HG03159 (cell line): ENCODE measurements at regions not wholly inside any gene's neighbourhood (a gene's known extent, or its start where the extent isn't known, plus 50 kb on each side); places are given as distances from the start of the nearest gene placed in this dataset.

Experiments used
- ATAC-seq: cut with Tn5 transposase; IDR thresholded peaks from one replicate; pipeline ENCODE4 v1.9.1; 2021; ENCODE audit warnings: mild to moderate bottlenecking, moderate library complexity; ENCODE audit not compliant: unreplicated experiment

- ATAC-seq: no peak
These were observed 186.1 kb downstream of the BRINP2 start for GRCh38 chr1:177356674-177357435.

DNA sequence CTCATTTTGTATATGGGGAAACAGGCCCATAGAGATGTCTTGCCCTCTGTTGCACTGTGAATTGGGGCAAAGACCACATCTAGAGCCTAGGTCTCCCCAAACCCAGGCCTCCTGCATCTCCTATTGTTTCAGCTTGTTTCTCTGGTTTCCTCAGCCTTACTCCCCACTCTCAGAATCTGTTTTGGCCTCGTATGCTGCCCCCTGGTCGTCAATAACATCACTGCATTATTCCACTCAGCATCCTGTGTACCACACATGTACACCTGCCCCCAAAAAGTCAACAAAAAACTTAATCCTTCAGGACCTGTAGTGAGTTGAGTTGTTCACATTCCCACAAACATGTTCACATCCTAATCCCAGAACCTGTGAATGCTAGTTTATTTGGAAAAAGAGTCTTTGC is 184.8 kb downstream of the BRINP2 start:
- ATAC-seq: no peak

DNA sequence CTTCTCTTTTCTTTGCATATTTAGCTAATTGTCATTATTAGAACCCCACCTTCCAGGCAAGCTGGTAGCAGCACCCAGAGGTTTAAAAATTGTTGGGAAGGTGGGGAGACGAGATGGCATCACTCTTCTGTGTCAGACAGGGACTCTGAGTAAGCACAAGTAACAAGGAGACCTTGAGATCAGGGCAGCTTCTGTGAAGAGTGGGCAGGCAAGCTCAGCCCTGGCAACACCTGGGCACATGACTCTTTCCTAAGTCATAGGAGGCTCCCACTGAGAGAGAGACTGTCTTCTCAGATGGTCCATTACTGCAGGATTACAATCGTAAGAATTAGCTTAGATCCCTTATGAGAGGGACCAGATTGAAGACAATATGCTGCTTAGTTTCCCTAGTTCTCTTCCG is 183.5 kb downstream of the BRINP2 start:
- ATAC-seq: no peak

DNA sequence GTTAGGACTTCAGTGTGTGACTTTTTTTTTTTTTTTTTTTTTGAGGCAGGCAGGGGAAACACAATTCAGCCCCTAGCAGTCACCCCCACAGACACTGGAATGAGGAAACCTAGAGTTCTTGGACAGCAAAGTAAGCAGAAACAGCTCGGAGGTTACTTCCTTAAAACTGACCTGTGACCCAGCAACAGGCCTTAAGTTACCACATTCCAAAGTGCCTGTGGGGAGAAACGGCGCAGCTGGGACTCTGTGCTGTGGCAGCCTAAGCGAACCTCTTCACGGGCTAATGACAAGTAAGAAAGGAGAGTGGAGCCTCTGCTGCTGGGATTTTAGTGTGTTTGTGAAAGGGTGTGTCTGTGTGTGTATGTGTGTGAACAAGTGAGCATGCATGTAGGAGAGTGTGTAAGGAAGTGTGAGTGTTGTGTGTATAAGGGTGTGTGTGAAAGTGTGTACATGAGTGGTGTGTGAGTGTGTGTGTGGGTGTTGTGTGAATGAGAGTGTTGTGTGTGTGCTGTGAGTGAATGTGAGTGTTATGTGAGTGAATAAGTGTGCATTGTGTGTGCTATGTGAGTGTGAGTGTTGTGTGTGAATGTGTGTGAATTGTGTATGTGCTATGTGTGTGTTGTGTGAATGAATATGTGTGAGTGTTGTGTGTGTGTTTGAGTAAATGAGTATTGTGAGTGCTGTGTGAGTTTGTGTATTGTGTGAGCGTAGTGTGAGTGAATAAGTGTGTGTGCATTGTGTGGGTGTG is 180.8 kb downstream of the BRINP2 start:
- no peak for ATAC-seq

- ATAC-seq: no peak
These were observed 176.1 kb downstream of the BRINP2 start for GRCh38 chr1:177346790-177347359.

- ATAC-seq: no peak
These were observed 172.7 kb downstream of the BRINP2 start for GRCh38 chr1:177343445-177343844.

DNA sequence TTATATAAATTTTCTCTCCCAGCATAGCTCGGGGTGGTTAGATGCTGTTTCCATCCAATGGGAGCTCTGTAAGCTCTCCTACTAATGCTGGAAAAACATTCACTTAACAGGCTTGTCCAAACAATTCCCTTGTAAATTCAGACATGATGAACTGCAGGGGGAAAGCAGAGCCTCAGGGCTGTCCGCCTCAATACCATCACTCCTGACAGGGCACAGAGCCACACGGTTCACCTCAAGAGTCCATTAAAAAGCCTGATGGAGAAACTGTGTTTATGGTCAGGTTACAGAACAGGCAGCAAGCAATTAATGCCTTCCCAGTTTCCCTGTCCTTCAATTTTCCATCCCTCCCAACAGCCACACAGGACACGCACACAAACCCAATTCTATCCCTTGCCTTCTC is 171.0 kb downstream of the BRINP2 start:
- ATAC-seq: no peak

- ATAC-seq: no peak
These were observed 169.9 kb downstream of the BRINP2 start for GRCh38 chr1:177340601-177341067.

- ATAC-seq: no peak
These were observed 167.6 kb downstream of the BRINP2 start for GRCh38 chr1:177338376-177338775.

GRCh38 chr1:177334903-177335302 is 164.1 kb downstream of the BRINP2 start:
- no peak for ATAC-seq

DNA sequence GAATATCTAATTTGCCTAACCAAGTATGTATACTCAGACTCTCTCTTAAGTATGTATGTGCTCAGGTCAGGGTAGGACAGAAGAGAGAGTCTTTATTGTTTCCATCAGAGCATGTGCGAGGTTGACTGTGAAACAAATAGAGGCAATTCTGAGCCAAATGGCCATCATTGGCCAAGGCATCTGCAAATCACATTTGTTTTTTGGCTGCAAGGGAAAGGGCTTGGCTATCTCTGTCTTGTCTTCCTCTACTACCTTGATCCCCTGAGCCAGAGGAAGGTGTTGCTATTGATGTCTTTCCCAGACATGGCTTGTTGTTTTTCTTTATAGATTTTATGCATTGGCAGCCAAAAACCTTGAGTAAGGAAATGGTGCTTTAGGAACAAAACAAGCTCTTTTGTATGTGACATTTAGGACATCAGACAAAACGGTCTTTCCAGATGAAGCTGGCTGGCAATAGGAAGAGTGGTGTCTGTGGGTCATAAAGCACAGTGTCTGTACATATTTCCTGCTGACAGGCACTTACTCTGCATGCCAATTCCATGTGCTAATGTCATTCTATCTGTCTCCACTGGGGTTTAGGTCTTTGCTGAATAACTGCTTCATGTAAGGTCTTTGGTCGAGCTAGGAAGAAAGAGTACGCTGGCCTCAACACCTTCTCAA is 163.3 kb downstream of the BRINP2 start:
- ATAC-seq: no peak
